ENCODE measurements at regions not wholly inside any gene's neighbourhood (a gene's known extent, or its start where the extent isn't known, plus 50 kb on each side); places are given as distances from the start of the nearest gene placed in this dataset.

DNA sequence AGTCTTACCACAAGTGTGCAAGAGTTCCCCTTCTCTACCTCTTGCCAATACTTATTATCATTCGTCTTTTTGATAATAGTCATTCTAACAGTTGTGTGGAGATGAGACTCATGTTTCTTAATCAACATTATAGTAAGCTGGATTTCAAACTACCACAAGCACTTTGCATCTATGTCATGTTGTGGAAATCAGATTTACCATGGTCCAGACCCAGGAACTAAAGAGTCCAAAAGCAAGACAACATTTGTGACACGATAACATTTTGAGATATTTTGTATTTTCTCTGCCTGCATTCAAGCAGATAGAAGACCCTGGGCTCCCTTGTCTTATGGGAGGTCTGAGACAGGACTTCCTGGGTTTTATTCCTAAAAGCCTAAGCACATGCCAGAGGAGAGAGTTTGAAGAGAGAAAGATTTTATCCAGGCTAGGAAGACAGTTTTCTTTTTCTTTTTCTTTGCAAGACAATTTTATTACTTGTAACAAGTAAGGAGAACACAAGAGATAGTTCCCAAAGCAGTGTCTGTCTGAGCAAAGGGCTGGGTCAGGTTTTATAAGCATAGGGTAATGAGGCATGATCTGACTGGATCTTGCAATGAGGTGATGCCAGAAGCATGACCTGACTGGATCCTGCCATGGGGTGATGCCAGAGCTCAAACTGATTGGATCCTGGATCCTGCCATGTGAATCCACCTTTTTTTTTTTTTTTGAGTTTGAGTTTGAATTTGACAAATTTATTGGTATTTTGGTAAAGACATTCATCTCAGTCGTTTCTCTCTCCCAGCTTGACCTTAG is 180.5 kb upstream of the HMGA2 start:
- Mint-ChIP-seq H3K9me3 (ENCODE audit: low read depth) (peaks cover 4% of the 10 kb centered on the region), H3K4me1 (ENCODE audit: low read depth) (no peaks in the 10 kb centered on the region), H3K27ac (no peak overlapping the region), H3K36me3 (ENCODE audit: insufficient read depth) (no peaks in the 10 kb centered on the region), H3K27me3 (no peaks in the 10 kb centered on the region), H3K4me3 (ENCODE audit: low read depth) (no peak overlapping the region)
- TF ChIP-seq, protein P1, sequence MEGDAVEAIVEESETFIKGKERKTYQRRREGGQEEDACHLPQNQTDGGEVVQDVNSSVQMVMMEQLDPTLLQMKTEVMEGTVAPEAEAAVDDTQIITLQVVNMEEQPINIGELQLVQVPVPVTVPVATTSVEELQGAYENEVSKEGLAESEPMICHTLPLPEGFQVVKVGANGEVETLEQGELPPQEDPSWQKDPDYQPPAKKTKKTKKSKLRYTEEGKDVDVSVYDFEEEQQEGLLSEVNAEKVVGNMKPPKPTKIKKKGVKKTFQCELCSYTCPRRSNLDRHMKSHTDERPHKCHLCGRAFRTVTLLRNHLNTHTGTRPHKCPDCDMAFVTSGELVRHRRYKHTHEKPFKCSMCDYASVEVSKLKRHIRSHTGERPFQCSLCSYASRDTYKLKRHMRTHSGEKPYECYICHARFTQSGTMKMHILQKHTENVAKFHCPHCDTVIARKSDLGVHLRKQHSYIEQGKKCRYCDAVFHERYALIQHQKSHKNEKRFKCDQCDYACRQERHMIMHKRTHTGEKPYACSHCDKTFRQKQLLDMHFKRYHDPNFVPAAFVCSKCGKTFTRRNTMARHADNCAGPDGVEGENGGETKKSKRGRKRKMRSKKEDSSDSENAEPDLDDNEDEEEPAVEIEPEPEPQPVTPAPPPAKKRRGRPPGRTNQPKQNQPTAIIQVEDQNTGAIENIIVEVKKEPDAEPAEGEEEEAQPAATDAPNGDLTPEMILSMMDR (IDR thresholded peaks at IDR 0.05; ENCODE audit: unreplicated experiment) = no peak
- no peak for DNase-seq (ENCODE audit: low spot score, unreplicated experiment)

DNA sequence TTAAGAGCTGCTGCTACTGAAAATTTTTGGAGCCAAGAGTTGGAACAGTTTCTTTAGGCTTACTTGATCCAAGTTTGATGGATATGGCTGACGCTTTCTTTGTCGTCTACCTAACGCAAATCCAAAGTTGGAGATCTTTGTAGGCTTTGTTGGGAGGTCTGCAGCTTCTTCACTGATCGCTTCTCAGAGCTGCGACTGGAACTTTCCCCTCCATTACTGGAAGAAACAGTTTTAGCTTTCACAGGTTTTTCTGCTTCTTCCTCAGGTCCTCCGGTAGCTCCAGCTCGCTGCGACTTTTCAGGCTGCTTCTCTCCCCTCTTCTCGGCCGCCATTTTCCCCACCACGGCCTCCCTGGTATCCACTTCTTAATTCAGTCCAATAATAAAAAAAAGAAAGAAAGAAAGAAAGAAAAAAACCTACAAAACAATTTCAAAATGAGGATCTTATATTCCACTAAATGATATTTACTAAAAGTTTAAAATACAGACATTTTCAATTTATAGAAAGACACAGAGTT is 178.1 kb upstream of the HMGA2 start:
- DNase-seq (ENCODE audit: low spot score, unreplicated experiment) = no peak
- TF ChIP-seq, protein P1 (IDR thresholded peaks at IDR 0.05; ENCODE audit: unreplicated experiment) = no peak
- peaks cover 4% of the 10 kb centered on the region for H3K9me3 Mint-ChIP-seq (ENCODE audit: low read depth)
- no peaks in the 10 kb centered on the region for H3K36me3 Mint-ChIP-seq (ENCODE audit: insufficient read depth)
- H3K27ac Mint-ChIP-seq = no peak overlapping the region
- H3K4me1 Mint-ChIP-seq (ENCODE audit: low read depth) = no peaks in the 10 kb centered on the region
- no peak overlapping the region for H3K4me3 Mint-ChIP-seq (ENCODE audit: low read depth)
- H3K27me3 Mint-ChIP-seq = no peaks in the 10 kb centered on the region

DNA sequence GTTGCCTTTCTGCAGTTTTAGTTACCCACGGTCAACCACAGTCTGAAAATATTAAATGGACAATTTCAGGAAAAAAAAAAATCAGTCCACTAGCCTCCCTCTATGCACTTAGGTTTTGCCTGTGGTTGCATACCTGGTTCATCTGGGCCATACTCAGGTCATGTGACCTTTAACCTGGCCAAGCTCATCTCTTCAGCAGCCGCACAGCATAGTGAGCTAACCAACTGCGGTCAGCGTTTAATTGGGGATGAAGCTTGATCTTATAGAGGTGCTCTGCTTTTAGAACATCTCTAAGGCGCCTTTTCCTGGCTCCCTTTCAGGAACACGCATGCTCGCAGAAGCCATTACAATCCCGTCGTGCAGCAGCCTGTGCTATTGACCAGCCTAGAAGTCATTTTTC is 177.2 kb upstream of the HMGA2 start:
- no peaks in the 10 kb centered on the region for H3K4me1 Mint-ChIP-seq (ENCODE audit: low read depth)
- no peaks in the 10 kb centered on the region for H3K36me3 Mint-ChIP-seq (ENCODE audit: insufficient read depth)
- H3K4me3 Mint-ChIP-seq (ENCODE audit: low read depth) = no peak overlapping the region
- no peak overlapping the region for H3K27ac Mint-ChIP-seq
- TF ChIP-seq, protein P1 (IDR thresholded peaks at IDR 0.05; ENCODE audit: unreplicated experiment) = no peak
- no peaks in the 10 kb centered on the region for H3K27me3 Mint-ChIP-seq
- no peaks in the 10 kb centered on the region for H3K9me3 Mint-ChIP-seq (ENCODE audit: low read depth)
- DNase-seq (ENCODE audit: low spot score, unreplicated experiment) = no peak

DNA sequence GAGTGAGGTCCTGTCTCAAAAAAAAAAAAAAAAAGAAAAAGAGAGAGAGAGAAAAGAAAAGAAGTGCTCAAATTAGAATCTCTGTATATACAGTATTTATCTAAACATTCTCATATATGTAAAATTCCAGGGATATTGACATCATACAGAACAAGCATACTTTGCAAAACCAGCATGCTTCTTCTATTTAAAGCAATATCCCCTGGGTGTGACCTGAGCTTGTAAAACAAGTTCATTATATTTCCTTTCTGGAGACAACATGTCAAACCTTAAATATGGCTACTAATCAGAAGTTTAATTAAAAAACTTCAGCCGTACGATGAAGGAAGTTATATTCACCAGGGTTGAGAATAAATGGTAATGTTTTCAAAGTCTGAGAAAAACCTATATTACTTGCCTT is 175.8 kb upstream of the HMGA2 start:
- Mint-ChIP-seq H3K27ac (no peak overlapping the region), H3K4me1 (ENCODE audit: low read depth) (no peaks in the 10 kb centered on the region), H3K36me3 (ENCODE audit: insufficient read depth) (no peaks in the 10 kb centered on the region), H3K27me3 (no peaks in the 10 kb centered on the region), H3K9me3 (ENCODE audit: low read depth) (no peaks in the 10 kb centered on the region), H3K4me3 (ENCODE audit: low read depth) (no peak overlapping the region)
- DNase-seq (ENCODE audit: low spot score, unreplicated experiment) = no peak
- TF ChIP-seq, protein P1 (IDR thresholded peaks at IDR 0.05; ENCODE audit: unreplicated experiment) = no peak

DNA sequence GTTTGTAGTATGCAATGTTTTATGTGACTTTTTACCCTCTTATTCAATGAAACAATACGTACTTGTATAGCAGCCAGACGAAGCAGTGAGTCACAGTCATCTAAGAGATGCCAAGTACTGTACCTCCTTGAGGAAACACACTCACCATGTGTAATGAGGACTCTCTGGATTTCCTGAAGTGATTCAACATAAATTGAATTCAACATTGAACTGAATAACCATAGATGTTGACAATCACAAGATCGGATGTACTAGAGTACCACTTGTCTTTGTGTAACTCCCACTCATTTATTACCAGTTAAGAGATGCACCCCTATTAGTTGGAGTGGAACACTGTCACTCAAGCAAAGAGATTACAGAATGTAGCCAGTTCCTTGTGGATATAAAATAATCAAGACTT is 175.2 kb upstream of the HMGA2 start:
- no peaks in the 10 kb centered on the region for H3K27me3 Mint-ChIP-seq
- peaks cover 3% of the 10 kb centered on the region for H3K4me1 Mint-ChIP-seq (ENCODE audit: low read depth)
- no peak overlapping the region for H3K27ac Mint-ChIP-seq
- H3K36me3 Mint-ChIP-seq (ENCODE audit: insufficient read depth) = no peaks in the 10 kb centered on the region
- H3K9me3 Mint-ChIP-seq (ENCODE audit: low read depth) = no peaks in the 10 kb centered on the region
- no peak overlapping the region for H3K4me3 Mint-ChIP-seq (ENCODE audit: low read depth)
- TF ChIP-seq, protein P1 (IDR thresholded peaks at IDR 0.05; ENCODE audit: unreplicated experiment) = no peak
- no peak for DNase-seq (ENCODE audit: low spot score, unreplicated experiment)
